GM10266 (cell line): ENCODE measurements at regions not wholly inside any gene's neighbourhood (a gene's known extent, or its start where the extent isn't known, plus 50 kb on each side); places are given as distances from the start of the nearest gene placed in this dataset.

Experiments
- DNase-seq: peaks from one replicate; pipeline ENCODE4 v3.0.0; 2012; ENCODE audit errors: extremely low spot score
- CTCF ChIP-seq: IDR thresholded peaks from 2 replicates; pipeline ENCODE4 v1.5.1; 2012; ENCODE audit warnings: mild to moderate bottlenecking, low read depth; ENCODE audit not compliant: control insufficient read depth, insufficient read depth; ENCODE audit errors: missing control alignments

- no peak for TF ChIP-seq CTCF
- DNase-seq = no peak
Observed at GRCh38 chr7:24138343-24138742, 145.6 kb upstream of the NPY start.

- no peak for TF ChIP-seq CTCF
- no peak for DNase-seq
Observed at GRCh38 chr7:24140001-24140400, 144.0 kb upstream of the NPY start.

DNA sequence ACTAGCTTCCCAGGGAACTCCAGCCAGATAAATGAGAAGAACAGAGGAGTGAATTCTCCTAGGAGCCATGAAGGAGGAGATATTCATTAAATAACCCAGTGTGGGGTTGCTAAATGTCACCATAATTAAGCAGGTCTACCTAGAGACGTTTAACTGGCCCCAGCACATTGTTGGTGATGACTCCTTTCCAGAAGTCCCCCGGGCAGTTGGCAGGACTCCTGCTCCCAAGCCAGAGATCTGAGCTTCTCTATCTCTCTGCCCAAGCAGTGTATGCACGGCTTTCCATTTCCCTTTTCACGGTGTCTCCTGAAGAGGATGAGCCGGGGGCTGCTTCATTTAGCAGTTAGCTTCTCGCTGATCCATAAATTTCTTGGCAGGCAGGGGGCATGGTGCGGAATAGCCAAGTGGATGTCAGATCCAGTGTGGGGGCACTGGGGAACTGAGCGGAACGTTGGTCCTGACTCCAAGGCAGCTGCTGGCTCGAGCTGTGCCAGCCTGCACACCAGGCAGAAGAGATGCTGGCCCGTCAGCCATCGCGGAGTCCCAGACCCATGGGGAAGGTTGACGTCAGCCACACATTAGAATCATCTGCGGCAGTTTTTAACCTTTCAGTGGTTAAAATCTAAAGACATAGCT, 142.0 kb upstream of the NPY start:
- TF ChIP-seq CTCF = no peak
- DNase-seq = no peak

DNA sequence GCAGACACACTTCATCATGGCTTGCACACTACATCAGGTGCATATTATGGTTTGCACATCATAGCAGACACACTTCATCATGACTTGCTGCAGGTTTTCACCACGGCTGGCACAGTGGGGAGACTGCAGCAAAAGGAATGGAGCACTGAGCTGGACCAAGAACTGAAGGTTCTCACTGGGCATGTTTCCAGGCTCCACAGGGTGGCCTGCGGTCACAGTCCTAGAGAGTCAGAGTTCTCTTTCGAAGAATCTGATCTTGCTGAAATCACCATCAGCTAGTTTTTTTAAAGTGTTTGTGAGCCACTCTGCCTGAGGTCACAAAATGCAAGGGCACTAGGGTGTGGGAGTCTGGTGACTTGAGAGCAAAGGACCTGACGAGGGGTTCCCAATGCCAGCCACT, 140.4 kb upstream of the NPY start:
- no peak for TF ChIP-seq CTCF
- DNase-seq = no peak

DNA sequence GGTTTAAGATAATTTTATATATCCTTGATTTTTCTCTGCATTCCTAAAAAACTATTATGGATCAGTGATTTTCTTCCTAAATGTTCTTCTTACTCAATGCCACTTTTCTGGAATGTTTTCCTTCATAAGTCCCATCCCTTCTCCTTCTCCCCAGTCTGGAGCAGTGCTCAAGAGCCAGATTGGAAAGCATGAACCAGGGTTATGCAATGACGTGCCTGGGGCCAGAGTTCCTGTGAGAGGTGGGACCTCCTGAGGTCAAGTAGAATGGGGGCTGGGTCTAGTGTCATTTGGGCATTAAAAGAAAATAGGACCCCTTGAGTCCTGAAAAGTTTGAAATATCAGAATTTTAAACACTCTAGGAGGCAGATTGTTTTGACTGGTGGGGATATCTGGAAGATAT, 132.0 kb upstream of the NPY start:
- TF ChIP-seq CTCF = no peak
- DNase-seq = no peak

DNA sequence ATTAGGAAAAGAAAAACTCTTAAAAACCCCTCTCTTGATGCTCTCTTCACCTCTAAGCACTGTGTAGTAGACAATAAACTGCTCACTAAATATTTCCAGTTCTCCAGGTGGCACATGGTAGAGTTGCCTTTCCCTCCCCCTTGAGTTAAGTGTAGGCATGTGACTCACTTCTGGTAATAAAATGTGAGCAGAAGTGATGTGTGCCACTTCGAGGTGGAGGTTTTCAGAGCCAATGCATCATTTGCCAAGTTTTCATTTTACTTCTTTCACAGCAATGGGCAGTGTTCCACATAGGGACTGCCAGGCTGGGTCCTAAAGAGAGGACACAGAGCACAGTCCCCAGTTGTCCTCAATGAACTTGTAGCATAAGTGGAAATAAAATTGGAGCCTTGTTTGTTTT, 131.6 kb upstream of the NPY start:
- TF ChIP-seq CTCF = no peak
- DNase-seq = no peak

DNA sequence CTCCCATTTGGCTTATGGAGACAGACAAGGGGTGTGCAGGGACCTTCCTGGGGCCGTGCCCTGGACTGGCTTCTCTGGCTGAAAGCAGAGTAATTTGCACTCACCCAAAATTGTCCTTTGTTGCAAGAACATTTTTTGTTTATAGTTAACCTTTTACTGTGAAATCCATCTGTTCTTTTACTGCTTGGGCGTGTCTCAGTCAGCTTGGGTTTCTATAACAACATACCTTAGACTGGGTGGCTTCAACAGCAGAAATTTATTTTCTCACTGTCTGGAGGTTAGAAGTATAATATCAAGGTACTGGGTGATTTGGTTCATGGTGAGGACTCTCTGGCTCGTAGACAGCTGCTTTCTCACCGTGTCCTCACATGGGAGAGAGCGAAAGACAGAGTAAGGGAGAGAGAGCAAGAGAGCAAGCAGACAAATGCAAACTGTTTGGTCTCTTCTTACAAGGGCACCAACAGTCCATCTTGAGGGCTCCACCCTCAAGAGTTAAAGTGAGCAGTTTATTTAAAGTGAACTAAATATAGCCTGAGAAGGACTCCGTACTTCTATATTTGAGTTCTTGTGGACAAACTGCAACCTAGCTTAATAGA, 131.0 kb upstream of the NPY start:
- DNase-seq = no peak

More for the DNA sequence above, 131.0 kb upstream of the NPY start:
- TF ChIP-seq CTCF = no peak
